ENCODE measurements at regions not wholly inside any gene's neighbourhood (a gene's known extent, or its start where the extent isn't known, plus 50 kb on each side); places are given as distances from the start of the nearest gene placed in this dataset.

DNA sequence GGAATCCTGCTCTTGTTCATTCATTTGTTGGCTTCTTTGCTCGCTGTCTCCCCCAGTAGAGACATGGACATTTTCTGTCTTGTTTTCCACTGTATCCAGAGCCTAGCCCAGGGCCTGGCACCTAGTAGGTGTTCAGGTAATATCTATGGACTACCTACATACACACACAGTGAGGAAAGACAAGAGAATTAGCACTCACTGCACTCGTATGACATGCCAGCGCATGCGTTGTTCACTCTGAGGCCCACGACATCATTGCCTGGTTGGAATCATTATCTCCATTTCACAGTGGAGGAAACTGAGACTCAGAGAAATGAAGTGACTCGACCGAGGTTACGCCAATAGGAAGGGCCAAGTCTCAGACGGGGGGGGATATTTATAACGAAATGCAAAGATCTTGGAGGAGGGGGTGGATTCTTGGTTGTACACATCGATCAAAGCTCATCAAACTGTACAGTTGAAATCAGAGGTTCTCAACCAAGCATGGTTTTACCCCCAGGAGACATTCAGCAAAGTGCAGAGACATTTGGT lies 140.1 kb upstream of the PTPN1 start:
- in situ Hi-C loops (cut with MboI; ENCODE audit: low sequenced_read_pairs) = no loop called here

DNA sequence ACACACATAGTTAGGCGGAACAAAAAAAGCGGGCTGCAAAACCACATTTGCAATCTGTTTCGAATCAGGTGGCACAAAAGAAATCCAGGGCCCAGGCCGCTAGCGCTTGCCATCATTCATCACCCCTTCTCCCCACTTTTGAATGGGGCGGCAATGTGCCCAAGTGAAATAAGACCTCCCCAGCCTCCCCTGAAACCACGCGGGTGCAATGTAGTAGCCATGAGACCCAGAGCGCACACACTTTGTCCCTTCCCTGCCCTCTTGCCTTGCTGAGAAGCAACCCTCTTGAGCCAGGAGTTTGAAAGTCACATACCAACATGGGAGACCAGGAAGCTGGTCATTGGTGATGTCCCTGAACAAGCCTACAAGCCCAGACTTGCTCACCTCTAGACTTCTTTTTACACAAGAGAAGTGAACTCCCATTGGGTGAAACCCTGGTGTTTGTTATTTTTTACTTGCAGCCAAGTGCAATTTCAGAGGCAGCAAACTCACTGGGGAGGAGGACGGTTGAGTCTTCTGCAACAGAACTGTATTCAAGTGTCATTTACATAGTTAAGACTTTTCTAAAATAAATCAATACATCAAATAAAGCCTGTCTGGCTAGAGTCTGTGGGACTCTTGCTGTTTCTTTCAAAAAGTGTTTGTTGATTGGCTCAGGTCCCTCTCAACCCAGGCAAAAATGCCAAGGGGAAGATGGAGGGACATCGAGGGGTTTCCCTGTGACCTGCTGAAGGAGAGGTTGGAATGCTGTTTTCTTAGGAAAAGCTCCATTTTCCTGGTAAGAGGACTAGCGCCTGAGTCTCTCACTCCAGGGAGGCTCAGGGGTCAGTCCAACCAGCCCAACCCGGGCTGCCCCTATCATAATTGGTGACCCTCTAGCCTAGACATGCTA lies 138.1 kb upstream of the PTPN1 start:
- in situ Hi-C loops (cut with MboI; ENCODE audit: low sequenced_read_pairs) = no loop called here

DNA sequence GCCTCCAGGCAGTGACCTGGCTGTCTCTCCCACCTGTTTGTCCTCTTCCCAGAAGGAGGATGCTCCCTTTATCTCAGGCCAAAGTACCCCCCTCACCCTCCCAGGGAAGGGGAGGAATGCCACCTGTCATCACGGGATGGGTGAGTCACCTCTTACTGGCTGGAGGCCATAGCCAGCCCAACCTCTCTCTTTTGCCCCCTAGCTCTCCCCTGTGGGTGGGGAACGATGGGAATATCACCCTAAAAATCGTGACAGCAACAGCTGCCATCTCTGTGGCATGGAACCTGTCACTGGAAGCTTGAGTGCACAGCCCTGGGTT lies 137.5 kb upstream of the PTPN1 start:
- in situ Hi-C loops (cut with MboI; ENCODE audit: low sequenced_read_pairs) = no loop called here

DNA sequence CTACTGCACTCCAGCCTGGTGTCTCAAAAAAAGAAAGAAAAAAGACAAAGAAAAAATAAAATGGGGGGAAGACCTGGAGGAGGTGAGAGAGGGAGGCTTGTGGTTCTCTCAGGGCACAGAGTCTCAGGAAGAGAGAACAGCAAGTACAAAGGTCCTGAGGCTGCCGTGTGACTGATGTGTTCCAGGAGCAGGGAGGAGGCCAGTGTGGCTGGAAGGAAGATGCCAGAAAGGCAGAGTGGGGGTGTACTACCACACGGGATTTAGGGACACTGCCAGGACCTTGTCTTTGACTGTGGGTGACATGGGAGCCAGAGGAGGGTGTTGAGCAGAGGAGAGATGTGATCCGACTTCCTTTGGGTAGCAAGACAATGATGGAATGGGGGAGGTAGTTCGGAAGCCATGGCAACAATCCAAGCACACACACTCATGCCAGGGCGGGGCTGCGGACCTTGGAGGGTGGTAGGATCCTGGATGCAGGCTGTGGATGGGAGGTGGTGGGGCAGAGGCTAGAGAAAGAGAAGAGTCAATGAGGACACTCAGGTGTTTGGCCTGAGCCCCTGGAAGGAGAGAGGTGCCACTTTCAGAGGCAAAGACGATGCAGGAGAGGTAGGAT lies 136.4 kb upstream of the PTPN1 start:
- in situ Hi-C loops (cut with MboI; ENCODE audit: low sequenced_read_pairs) = no loop called here

DNA sequence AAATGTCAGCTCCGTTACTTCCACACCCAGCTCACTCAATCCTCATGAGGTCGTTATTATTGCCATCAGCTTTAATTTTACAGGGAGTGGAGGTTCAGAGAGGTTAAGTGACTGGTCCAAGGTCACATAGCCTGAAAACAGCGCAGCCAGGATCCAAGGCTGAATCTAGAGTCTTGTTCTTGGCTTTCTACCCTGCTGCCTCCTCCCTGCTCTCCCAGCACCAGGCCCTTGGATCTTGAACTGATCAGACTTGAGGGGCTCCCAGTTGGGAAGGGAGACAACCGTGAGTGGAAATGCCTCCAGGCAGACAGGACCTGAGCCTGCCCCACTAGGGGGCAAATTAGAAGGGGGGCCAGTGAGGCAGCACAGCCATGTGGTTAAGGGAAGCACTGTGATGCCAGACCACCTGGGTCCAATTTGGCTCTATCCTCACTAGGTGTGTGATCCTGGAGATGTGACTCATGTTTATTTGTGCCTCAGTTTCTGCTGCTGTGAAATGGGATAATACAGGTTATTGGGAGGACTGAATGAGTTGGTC lies 135.6 kb upstream of the PTPN1 start:
- in situ Hi-C loops (cut with MboI; ENCODE audit: low sequenced_read_pairs) = no loop called here

DNA sequence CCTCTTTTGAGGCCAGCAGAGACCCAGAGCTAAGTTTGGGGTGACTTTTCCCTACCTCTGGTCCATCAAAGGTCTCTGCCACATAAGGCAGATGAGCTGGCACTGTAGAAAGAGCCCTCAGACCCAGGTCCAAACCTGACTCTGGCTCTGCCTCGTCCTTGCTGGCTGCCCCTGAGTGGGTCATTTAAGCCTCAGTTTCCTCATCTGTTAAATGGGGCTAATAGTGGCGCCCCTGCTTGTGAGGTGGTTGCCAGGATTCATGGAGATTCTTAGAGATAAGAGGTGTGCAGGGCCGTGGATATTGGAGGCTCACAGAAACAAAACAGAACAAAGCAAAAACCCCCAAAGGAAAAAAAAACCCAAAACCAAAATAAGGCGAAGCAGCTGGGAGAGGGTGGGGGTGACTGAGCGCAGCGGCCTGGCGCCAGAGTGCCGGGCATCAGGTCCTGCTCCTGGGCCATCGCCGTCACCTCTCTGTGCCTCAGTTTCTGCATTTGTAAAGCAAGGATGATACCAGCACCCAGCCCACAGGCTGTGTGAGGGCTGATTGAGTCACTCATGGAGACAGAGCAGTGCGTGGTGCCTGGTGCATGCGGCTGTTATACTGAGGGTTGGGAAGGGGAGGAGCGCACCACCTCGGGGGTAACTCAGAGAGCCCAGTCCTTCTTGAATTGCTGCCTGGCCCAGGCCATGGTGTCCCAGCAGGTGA lies 133.8 kb upstream of the PTPN1 start:
- in situ Hi-C loops (cut with MboI; ENCODE audit: low sequenced_read_pairs) = no loop called here

DNA sequence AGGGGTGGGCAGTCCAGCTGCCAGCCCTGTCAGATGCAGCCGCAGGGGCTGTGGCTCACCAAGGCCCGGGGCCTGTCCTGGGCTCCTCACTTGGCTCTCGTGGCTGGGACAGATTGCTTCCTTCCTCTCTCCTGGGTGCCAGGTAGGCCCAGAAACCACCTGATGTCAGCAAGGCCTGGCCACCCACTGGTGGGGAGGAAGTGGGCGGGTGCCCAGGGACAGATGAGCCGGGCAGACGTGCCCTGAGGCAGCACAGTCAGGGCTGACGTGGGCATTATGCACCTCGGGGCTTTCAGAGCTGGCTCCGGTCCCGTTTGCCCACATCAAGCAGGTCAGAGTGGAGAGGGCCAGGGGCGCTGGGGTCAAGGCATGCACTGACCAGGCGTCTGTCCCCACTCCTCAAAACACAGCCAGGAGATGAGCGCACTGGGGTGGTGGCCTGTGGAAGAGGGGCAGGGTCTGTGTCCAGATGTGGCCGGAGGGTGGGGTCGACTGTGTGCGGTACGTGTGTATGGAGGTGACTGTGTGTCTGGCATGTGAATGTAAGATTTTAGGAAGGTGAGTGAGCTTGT lies 133.2 kb upstream of the PTPN1 start:
- in situ Hi-C loops (cut with MboI; ENCODE audit: low sequenced_read_pairs) = no loop called here

DNA sequence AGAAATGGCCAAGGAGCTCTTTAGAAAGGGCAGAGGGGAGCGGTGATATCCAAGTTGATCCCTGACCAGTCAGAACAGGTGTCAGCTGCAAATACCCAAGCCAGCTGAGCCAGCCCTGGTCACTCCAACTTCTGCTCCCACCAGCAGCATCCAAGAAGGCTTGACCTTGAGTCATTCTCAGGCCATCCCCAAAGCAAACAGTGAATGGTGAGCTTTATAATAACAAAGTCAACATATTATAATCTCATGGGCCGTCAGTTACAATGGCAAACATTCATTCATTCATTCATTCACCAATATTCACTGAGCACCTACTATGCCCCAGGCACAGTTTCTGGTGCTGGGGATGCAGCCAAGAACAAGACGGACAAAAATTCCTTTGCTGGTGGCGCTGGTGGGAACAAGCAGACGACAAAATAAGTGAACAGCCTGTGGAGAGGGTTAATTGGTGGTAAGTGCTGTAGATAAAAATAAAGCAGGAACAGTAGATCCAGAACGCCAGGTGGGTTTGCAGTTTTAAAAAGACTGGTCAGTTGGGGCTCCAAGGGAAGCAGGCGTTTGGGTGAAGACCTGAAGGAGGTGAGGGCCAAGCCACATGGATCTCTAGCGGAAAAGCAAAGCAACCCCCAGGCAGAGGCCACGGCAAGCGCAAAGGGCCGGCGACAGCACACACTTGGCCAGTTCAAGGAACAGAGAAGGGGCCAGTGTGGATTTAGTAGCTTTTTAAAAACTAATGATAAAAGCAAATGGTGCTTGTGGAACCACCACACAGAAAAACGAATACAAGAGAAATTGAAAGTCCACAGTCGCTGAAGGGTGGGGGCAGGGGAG lies 131.8 kb upstream of the PTPN1 start:
- in situ Hi-C loops (cut with MboI; ENCODE audit: low sequenced_read_pairs) = no loop called here

DNA sequence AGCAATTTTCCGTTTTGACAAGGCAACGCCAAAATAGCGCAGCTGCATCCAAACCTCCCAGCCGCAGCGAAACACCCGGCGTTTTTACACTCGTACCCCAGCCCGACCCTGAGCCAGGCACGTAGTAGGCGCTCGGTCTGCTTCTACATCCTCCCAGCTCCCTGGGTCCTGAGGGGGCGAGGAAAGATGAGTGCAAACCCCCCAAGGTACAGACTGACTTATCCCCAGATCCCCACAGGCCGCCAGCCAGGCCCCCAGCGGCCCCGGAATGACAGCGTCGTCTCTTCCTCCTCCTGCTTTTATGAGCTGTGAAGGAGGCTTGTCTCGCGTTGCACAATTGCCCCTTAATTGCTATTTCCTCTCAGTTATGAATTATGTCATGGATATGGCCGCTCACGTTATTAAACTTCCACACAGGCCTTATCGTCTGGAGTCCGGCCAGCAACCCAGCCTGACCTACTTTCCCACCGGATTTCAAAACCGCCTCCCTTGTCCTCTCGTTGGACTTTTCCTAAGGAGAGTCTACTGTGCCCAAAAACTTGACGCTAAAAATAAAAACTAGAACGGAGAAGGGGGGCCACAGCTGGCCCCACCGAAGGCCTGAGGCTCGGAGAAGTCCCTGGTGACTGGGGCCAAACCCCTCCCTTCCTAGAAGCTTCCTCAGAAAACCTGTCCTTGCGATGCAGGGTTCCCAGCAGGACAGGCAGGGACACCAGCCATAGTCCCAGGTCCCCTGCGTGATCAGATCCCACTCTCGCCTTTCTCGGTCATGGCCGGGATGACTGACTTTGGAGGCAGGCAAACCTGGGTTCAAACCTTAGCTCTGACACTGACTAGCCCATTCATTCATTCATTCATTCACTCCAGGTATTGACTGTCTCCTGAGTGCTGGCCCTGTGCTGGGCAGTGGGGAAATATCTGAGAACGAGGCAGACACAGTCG lies 130.9 kb upstream of the PTPN1 start:
- in situ Hi-C loops (cut with MboI; ENCODE audit: low sequenced_read_pairs) = no loop called here

DNA sequence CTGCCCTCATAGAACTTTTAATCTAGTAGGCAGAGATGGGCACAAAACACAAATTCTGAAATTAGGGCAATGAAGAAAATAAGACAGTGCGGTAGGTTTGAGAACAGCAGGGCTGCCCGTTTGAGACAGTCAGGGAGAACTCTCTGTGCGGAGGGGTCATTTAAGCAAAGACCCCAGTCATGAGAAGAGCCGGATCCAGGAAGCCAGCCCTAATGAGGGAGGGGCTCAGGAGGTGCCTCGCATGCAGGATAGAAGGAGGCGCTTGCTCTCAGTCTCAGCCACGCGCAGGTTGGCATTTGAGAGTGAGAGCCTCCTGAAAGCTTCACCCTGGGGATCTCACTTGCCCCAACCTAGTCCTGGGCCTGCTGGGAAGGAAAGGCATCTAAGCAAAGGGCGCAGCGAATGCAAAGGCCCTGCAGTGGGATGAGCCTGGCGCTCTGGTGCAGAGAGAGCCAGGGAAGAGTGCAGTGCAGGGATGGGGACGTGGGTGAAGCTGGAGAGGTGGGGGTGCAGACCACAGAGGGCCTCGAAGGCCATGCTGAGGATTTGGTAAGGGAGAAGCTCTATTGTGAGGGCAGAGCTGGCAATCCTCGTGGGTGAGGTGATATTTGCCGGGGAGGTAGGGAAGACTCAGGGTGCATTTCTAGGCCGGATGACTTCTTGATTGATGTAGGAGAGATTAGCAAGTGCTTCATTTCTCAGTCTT lies 130.0 kb upstream of the PTPN1 start:
- in situ Hi-C loops (cut with MboI; ENCODE audit: low sequenced_read_pairs) = no loop called here

DNA sequence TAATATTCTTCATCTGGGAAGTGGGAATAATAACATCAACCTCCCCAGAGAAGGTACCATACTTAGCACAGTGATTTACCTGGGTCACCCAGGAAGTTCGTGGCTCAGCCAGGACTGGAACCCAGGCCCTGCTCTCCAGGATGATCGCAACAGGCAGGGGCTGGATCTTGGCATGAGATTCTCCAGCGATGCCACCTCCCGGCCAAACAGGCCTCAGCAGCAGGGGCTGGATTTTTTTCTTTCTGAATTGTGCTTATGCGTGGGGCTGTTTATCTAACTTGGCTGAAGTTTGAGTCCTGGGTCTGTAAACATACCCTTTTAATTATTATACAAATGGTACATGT lies 129.5 kb upstream of the PTPN1 start:
- in situ Hi-C loops (cut with MboI; ENCODE audit: low sequenced_read_pairs) = no loop called here

DNA sequence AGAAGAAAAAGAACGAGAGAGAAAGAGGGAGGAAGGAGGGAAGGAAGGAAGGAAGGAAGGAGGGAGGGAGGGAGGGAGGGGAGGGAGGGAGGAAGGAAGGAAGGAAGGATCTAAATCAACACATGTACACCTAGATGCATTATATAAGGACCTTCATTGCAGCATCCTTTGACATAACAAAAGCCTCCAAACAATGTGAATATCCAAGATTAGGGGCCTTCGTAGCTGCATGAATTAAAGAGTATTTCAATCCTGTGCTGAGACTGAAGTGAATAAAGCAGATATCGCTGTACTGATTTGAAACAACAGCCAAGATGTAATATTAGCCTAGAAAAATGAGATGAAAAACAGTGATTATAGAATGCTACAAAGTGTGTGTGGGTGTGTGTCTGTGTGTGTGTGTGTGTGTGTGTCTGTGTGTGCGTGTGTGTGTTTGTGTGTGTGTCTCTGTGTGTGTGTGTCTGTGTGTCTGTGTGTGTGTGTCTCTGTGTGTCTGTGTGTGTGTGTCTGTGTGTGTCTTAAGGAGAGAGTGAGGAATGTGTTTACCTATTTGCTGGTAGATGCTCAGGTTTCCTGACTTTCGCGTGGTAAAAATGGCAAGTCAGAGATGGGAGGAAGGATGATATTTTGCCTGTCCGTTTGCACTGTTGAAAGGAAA lies 129.0 kb upstream of the PTPN1 start:
- in situ Hi-C loops (cut with MboI; ENCODE audit: low sequenced_read_pairs) = no loop called here

DNA sequence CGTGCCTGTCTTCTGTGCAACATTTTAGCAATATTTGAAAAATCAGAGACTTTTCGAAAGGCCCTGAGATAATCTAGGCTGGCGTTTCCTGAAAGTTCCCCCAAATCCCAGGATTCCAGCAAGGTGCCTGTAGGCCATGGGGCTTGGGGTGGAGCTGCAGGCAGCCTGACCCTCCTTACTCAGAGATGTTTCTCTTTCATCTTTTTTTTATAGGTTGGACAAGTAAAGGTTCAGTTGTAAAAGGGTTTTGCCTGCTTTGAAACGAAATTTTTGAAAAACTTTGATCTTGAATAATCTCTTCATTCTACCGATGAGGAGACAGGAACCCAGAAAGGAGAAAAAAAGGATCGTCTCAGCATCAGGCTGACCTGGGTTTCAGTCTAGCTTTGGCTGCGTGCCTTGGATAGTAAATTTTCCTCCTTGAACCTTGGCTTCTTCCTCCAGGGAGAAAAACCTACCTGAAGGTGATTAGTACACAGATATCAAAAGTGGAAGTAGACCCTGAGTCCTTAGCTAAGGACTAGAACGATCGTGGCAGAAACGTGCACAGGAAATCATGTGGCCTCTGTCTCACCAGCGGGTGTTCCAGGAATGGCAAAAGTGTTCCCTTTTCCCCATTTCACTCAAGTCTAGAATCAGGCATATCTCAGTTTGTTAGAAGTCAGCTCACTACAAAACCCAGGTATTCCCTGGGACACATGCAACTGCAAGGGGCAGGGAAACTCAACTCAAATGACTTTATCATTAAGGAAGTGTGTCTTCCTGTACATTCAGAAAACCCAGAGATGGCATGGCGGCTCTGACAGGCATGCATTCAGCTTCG lies 128.2 kb upstream of the PTPN1 start:
- in situ Hi-C loops (cut with MboI; ENCODE audit: low sequenced_read_pairs) = no loop called here

DNA sequence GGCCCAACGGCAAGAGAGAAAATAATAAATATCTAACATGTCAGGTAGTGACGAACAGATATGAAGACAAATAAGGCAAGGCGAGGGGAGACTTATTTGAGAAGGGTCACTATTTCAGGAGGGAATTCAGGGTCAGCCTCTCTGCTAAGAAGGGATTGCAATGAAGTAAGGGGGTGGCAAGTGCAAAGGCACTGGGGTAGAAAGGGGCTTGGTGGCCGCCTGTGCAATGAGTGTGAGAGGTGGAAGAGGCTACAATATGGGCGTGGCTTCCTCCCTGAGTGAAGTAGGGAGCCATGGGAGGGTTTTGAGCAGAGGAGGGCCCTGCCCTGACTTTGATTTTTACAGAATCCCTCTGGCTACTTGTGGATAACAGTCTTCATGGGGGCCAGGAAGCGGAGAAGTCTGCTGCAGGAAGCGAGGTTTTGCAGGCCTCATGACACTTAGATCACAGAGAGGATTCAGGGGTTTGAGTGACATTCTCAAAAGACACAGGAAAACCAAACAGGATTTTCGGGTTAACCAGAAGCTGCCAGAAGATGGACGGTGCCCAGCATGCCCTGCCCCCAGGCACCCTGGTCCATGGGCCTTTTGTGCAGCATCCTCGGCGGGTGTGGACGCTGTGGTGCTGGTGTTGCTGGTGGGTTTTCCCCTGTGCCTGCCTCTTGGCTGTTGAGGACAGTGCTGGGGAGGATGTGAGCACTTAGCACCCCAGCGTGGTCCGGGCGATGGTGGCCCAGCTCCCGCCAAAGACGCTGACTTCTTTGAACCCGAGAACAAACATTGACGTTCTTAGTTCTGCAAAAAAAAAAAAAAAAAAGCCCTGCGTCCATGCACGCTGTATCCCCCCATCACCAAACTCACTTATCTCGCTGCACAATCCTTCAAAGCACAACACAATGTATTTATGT lies 124.2 kb upstream of the PTPN1 start:
- in situ Hi-C loops (cut with MboI; ENCODE audit: low sequenced_read_pairs) = no loop called here

DNA sequence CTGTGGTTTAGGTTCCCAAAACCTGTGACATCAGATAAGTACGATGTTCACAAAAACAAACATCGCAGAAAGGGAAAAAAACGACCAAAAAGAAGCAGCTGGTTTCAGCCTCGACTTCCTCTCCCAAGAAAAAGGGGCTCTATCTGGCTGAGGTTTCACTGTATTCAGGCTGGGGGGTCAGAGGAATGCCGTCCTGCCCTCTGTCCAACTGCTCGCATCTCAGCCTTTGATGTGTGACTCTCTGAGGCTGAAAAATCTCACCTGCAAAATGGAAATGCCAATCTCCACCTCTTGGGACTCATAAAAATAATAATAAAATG lies 123.6 kb upstream of the PTPN1 start:
- in situ Hi-C loops (cut with MboI; ENCODE audit: low sequenced_read_pairs) = no loop called here

DNA sequence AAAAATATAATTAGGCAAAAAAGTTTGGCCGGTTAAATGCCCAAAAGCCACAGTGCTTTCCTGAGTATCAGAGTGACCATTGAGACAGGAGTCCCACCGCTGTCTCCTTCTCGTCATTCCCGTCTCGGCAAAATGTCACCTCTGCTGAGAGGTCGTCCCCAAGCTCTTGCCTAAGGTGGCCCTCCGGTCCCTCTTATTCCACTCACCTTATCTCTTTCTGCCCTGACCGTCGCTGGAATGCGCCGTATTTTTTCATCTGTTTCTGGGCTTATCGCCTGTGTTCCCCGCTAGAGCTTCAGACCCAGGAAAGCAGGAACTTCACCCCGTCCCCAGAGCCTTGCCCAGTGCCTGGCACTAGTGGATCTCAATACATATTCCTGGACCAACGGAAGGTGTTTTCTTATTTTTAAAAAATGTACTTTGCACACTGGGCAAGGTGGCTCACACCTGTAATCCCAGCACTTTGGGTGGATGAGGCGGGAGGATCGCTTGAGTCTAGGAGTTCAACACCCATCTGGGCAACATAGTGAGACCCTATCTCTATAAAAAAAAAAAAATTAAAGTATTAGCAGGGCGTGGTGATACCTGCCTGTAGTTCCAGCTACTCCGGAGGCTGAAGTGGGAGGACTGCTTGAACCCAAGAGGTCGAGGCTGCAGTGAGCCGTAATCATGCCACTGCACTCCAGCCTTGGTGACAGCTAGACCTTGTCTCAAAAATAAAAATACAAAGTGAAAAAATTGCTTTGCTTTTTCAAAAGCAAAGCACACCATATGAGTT lies 122.8 kb upstream of the PTPN1 start:
- in situ Hi-C loops (cut with MboI; ENCODE audit: low sequenced_read_pairs) = no loop called here
